Neural cell (in vitro differentiated cells): ENCODE measurements at regions not wholly inside any gene's neighbourhood (a gene's known extent, or its start where the extent isn't known, plus 50 kb on each side); places are given as distances from the start of the nearest gene placed in this dataset.

ENCODE experiments used
- H2AFZ ChIP-seq: fragments of 200-600, 300-800 bp; sonication (generic), shearing (Covaris generic); 2 replicates; pipeline ENCODE4 v1.6.0; 2014; ENCODE audit warnings: low read depth, mild to moderate bottlenecking, antibody characterized with exemption, low read length, moderate library complexity
- H3F3A ChIP-seq: fragments of 200-600 bp; shearing (Covaris generic); 2 replicates; pipeline ENCODE4 v1.6.1; 2016; ENCODE audit warnings: mild to moderate bottlenecking, moderate library complexity, mixed read lengths, antibody characterized with exemption, low read length; ENCODE audit not compliant: insufficient read depth, poor library complexity, severe bottlenecking
- H3K27ac ChIP-seq: fragments of 200-600, 300-800 bp; sonication (generic), shearing (Covaris generic); 2 replicates; pipeline ENCODE4 v1.5.1; 2014; ENCODE audit warnings: mild to moderate bottlenecking, low read length, moderate library complexity
- H3K27me3 ChIP-seq: fragments of 300-800, 200-600 bp; sonication (generic), shearing (Covaris generic); 2 replicates; pipeline ENCODE4 v1.6.0; 2014; ENCODE audit warnings: mild to moderate bottlenecking, low read depth, low read length, moderate library complexity; ENCODE audit not compliant: insufficient read depth
- H3K36me3 ChIP-seq: fragments of 300-800, 200-600 bp; sonication (generic), shearing (Covaris generic); 2 replicates; pipeline ENCODE4 v1.5.1; 2014; ENCODE audit warnings: mild to moderate bottlenecking, antibody characterized with exemption, low read length, moderate library complexity; ENCODE audit not compliant: insufficient read depth
- H3K4me2 ChIP-seq: fragments of 300-800, 200-600 bp; sonication (generic), shearing (Covaris generic); 2 replicates; pipeline ENCODE4 v1.6.0; 2014; ENCODE audit warnings: mild to moderate bottlenecking, low read length
- H3K4me3 ChIP-seq: fragments of 300-800, 200-600 bp; sonication (generic), shearing (Covaris generic); 2 replicates; pipeline ENCODE4 v1.5.1; 2014; ENCODE audit warnings: mild to moderate bottlenecking, low read length, moderate library complexity
- H3K79me2 ChIP-seq: fragments of 200-600 bp; shearing (Covaris generic); replicated peaks from 2 replicates; pipeline ENCODE4 v1.6.0; 2014; ENCODE audit warnings: mild to moderate bottlenecking, low read length, moderate library complexity; ENCODE audit not compliant: insufficient read depth
- H3K9ac ChIP-seq: fragments of 300-800, 200-600 bp; sonication (generic), shearing (Covaris generic); 2 replicates; pipeline ENCODE4 v1.6.1; 2016; ENCODE audit warnings: mild to moderate bottlenecking, low read length, mixed read lengths
- H3K9me2 ChIP-seq: fragments of 200-600 bp; shearing (Covaris generic); 2 replicates; pipeline ENCODE4 v1.6.1; 2016; ENCODE audit warnings: mild to moderate bottlenecking, low read length, mixed read lengths; ENCODE audit not compliant: insufficient read depth
- H3K9me3 ChIP-seq: fragments of 200-600, 300-800 bp; sonication (generic), shearing (Covaris generic); 2 replicates; pipeline ENCODE4 v1.6.1; 2016; ENCODE audit warnings: mild to moderate bottlenecking, mixed run types, low read length, moderate library complexity, mixed read lengths
- H4K20me1 ChIP-seq: fragments of 200-600 bp; shearing (Covaris generic); 2 replicates; pipeline ENCODE4 v1.6.1; 2016; ENCODE audit warnings: mild to moderate bottlenecking, mixed run types; ENCODE audit not compliant: insufficient read depth
- CTCF ChIP-seq: fragments of 450-650 bp; IDR thresholded peaks from 2 replicates; pipeline ENCODE4 v1.5.1; 2014; ENCODE audit warnings: antibody characterized with exemption, mild to moderate bottlenecking, moderate library complexity; ENCODE audit not compliant: poor library complexity, severe bottlenecking
- EP300 ChIP-seq: fragments of 450-650 bp; conservative IDR thresholded peaks from 2 replicates; pipeline ENCODE4 v1.6.1; 2014; ENCODE audit warnings: antibody characterized with exemption, mild to moderate bottlenecking, moderate library complexity; ENCODE audit not compliant: poor library complexity, severe bottlenecking
- EZH2 ChIP-seq: fragments of 200-600, 300-800 bp; shearing (Covaris generic), sonication (generic); IDR thresholded peaks from 2 replicates; pipeline ENCODE4 v1.6.1; 2014; ENCODE audit warnings: antibody characterized with exemption, low read length, borderline replicate concordance, mild to moderate bottlenecking; ENCODE audit not compliant: insufficient read depth, poor library complexity, severe bottlenecking
- MXI1 ChIP-seq: fragments of 450-650 bp; conservative IDR thresholded peaks from 2 replicates; pipeline ENCODE4 v1.6.1; 2014; ENCODE audit warnings: antibody characterized with exemption, mild to moderate bottlenecking; ENCODE audit not compliant: poor library complexity, severe bottlenecking
- POLR2AphosphoS5 ChIP-seq: IDR thresholded peaks from 2 replicates; pipeline ENCODE4 v1.6.1; 2012
- RAD21 ChIP-seq: fragments of 450-650 bp; conservative IDR thresholded peaks from 2 replicates; pipeline ENCODE4 v1.6.1; 2014; ENCODE audit warnings: antibody characterized with exemption, mild to moderate bottlenecking, moderate library complexity
- REST ChIP-seq: IDR thresholded peaks from 2 replicates; pipeline ENCODE4 v1.6.1; 2012; ENCODE audit warnings: borderline replicate concordance
- SMC3 ChIP-seq: fragments of 450-650 bp; conservative IDR thresholded peaks from 2 replicates; pipeline ENCODE4 v1.6.1; 2014; ENCODE audit warnings: antibody characterized with exemption, mild to moderate bottlenecking, moderate library complexity; ENCODE audit not compliant: poor library complexity
- TAF1 ChIP-seq: IDR thresholded peaks from 2 replicates; pipeline ENCODE4 v1.6.1; 2012; ENCODE audit warnings: low read depth

DNA sequence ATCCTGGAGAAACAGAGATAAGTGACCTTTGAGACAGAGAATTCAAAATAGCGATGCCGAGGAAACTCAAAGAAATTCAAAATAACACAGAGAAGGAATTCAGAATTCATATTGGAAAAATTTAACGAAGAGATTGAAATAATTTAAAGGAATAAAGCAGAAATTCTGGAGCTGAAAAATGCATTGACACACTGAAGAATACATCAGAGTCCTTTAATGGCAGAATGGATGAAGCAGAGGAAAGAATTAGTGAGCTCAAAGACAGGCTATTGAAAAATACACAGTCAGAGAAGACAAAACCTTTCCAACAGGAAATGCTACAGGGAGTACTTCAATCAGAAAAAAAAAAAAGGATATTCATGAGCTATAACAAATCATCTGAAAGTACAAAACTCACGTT, 185.8 kb downstream of the PARM1 start:
- no peaks in the 10 kb centered on the region for H3K79me2 ChIP-seq
- H3K36me3 ChIP-seq, result no peaks in the 10 kb centered on the region
- H3K9ac ChIP-seq, result no peak overlapping the region
- H3K4me3 ChIP-seq, result no peak overlapping the region
- no peak overlapping the region for H2AFZ ChIP-seq
- H3K27me3 ChIP-seq, result no peaks in the 10 kb centered on the region
- H3F3A ChIP-seq, result no peaks in the 10 kb centered on the region
- no peaks in the 10 kb centered on the region for H3K9me3 ChIP-seq
- H3K9me2 ChIP-seq, result no peaks in the 10 kb centered on the region
- TF ChIP-seq SMC3, result no peak
- TF ChIP-seq EZH2, result no peak
- TF ChIP-seq EP300, result no peak
- no peak for TF ChIP-seq POLR2AphosphoS5
- no peak for TF ChIP-seq REST
- TF ChIP-seq TAF1, result no peak
- TF ChIP-seq CTCF, result no peak
- no peak for TF ChIP-seq RAD21
- no peak for TF ChIP-seq MXI1
- no peaks in the 10 kb centered on the region for H4K20me1 ChIP-seq
- no peak overlapping the region for H3K27ac ChIP-seq
- H3K4me2 ChIP-seq, result no peak overlapping the region

- H3K36me3 ChIP-seq, result no peaks in the 10 kb centered on the region
- H3K27ac ChIP-seq, result no peak overlapping the region
- H3F3A ChIP-seq, result no peaks in the 10 kb centered on the region
- H3K27me3 ChIP-seq, result no peaks in the 10 kb centered on the region
- H3K9me3 ChIP-seq, result no peaks in the 10 kb centered on the region
- H3K9ac ChIP-seq, result no peak overlapping the region
- H3K4me3 ChIP-seq, result no peak overlapping the region
- no peak overlapping the region for H3K4me2 ChIP-seq
- H4K20me1 ChIP-seq, result no peaks in the 10 kb centered on the region
- TF ChIP-seq REST, result no peak
- no peak for TF ChIP-seq TAF1
- TF ChIP-seq CTCF, result no peak
- TF ChIP-seq RAD21, result no peak
- no peak for TF ChIP-seq MXI1
- no peak for TF ChIP-seq SMC3
- TF ChIP-seq POLR2AphosphoS5, result no peak
- no peak for TF ChIP-seq EZH2
- no peak for TF ChIP-seq EP300
- no peaks in the 10 kb centered on the region for H3K9me2 ChIP-seq
- H2AFZ ChIP-seq, result no peak overlapping the region
- H3K79me2 ChIP-seq, result no peaks in the 10 kb centered on the region
Observed at GRCh38 chr4:75110061-75110460, 177.1 kb downstream of the PARM1 start.
